Stomach (tissue), 8 donors: ENCODE measurements at regions not wholly inside any gene's neighbourhood (a gene's known extent, or its start where the extent isn't known, plus 50 kb on each side); places are given as distances from the start of the nearest gene placed in this dataset.

ENCODE experiments used
- DNase-seq, 2 donors: peaks; one replicate each; pipeline versions ENCODE4 v3.0.0 to v3.0.0-alpha.2; 2013 to 2019
- H3K27ac ChIP-seq, 5 donors: fragments of 200-600 bp in 4 of 5; sonication (generic) in 4 of 5; one replicate each; pipeline ENCODE4 v1.5.1; 2013 to 2019; ENCODE audit warnings: mild to moderate bottlenecking in 1 of 5, moderate library complexity in 1 of 5
- H3K27me3 ChIP-seq, 3 donors: fragments of 200-600 bp; sonication (generic); one replicate each; pipeline ENCODE4 v1.5.1; 2017 to 2019; ENCODE audit warnings: mixed run types in 1 of 3
- H3K36me3 ChIP-seq, 4 donors: fragments of 200-600 bp; sonication (generic); 1 replicate in 3 of 4; 2 replicates in 1 of 4; pipeline ENCODE4 v1.5.1; 2016 to 2019
- H3K4me1 ChIP-seq, 4 donors: fragments of 200-600 bp; sonication (generic); one replicate each; pipeline ENCODE4 v1.5.1; 2016 to 2019
- H3K4me3 ChIP-seq, 4 donors: fragments of 200-600 bp; sonication (generic) in 3 of 4; one replicate each; pipeline ENCODE4 v1.5.1; 2016 to 2019; ENCODE audit warnings: mild to moderate bottlenecking in 1 of 4
- H3K9me3 ChIP-seq, 4 donors: fragments of 200-600 bp; sonication (generic); one replicate each; pipeline ENCODE4 v1.5.1; 2016 to 2019
- EP300 ChIP-seq: sonication (generic); formaldehyde crosslinking; IDR thresholded peaks from one replicate; pipeline ENCODE4 v1.6.1; 2017; ENCODE audit warnings: antibody characterized with exemption
- POLR2A ChIP-seq, 4 donors: fragments of 450-650 bp; IDR thresholded peaks; one replicate each; pipeline ENCODE4 v1.6.1; 2016; ENCODE audit warnings: antibody characterized with exemption in 4 of 4, control low read depth in 2 of 4, mild to moderate bottlenecking in 1 of 4, moderate library complexity in 1 of 4
- POLR2AphosphoS5 ChIP-seq, 3 donors: sonication (generic); formaldehyde crosslinking; IDR thresholded peaks; one replicate each; pipeline ENCODE4 v1.6.1; 2016; ENCODE audit warnings: antibody characterized with exemption in 3 of 3
- WGBS, 5 donors: extraction: QIAGEN DNeasy Blood & Tissue Kit in 3 of 5; methylation state at CpG; one replicate each; pipeline versions ENCODE4 v1.1.5 to v1.1.7; 2013 to 2018; 5-methylcytosine and 5-hydroxymethylcytosine counted together
- intact Hi-C: fragments of 100-400 bp; cut with DNase I; formaldehyde crosslinking; loops from one replicate; pipeline ENCODE4 v1.15.1; 2023; ENCODE audit warnings: low total_unique reads
- TF ChIP-seq, protein P1 (sequence below), 7 experiments: fragments of 450-650 bp in 4 of 7; fragments of 200-600 bp in 3 of 7; sonication (generic) in 3 of 7; IDR thresholded peaks; one replicate each; pipeline ENCODE4 v1.5.1; 2016 to 2019; ENCODE audit warnings: antibody characterized with exemption in 7 of 7, control low read depth in 2 of 7, mild to moderate bottlenecking in 1 of 7
- donor health status: healthy with polysubstance abuse.
- donor health status: Bipolar disorder and iron deficiency.
- donor health status: healthy.

DNA sequence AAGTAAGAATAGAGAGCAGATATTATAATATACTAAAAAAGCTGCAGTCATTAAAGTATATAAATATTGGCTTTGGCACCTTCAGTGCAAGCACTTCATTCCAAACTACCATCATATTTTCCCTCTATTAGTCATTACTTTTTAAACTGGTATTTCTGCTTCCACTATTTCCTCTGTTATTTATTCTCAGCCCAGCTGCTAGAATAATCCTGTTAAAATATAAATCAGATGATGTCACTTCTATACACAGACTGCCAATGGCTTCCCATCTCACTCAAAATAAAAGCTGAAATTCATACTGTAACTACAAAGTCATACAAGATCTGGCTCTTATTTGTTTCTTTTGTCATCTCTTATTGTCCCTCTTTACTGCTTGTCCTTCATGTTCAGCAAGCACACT, 432.9 kb downstream of the TLE4 start:
- Histone ChIP-seq H3K4me3 (no peak overlapping the region), H3K27me3 (no peaks in the 10 kb centered on the region), H3K36me3 (no peaks in the 10 kb centered on the region), H3K9me3 (no peaks in the 10 kb centered on the region), H3K4me1 (peaks cover 0 to 12% (median 2%) of the 10 kb centered on the region in 4 donors), H3K27ac (no peak overlapping the region)
- intact Hi-C loops, result no loop called here
- TF ChIP-seq POLR2A (IDR thresholded peaks at IDR 0.05), result no peak
- peak in 1 of 2 donors; percentile 54 for DNase-seq

DNA sequence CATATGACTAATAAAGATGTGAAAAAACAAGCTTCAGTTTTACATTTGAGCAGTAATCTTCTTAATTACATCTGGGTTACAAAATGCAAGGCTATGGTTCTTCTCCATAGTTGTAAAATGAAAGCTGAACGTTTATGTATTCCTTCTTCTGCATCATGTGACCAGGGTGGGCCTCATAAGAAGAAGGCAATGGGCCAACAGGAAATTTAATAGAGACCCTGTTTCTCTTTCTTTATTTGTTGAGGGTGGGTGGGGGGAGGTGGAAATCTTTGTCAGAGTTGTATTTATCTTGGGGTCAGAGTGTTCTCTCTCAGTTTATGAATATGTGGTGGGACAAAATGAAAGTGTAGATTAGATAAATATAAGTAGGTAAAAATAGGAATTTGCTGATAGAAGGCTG, 418.8 kb downstream of the TLE4 start:
- no peaks in the 10 kb centered on the region for H3K27me3 ChIP-seq
- no peaks in the 10 kb centered on the region for H3K36me3 ChIP-seq
- H3K9me3 ChIP-seq, result no peaks in the 10 kb centered on the region
- DNase-seq, result no peak
- 6 to 27% (median 8%) methylated on average over 1 of the region's 1 CpG for WGBS, 5 donors
- intact Hi-C loops, result no loop called here
- peaks cover 0 to 25% (median 14%) of the 10 kb centered on the region in 4 donors for H3K4me1 ChIP-seq
- H3K27ac ChIP-seq, result peak overlapping the region in 3 of 5 donors; percentile 30 to 57 (median 56)
- no peak overlapping the region for H3K4me3 ChIP-seq
- TF ChIP-seq, protein P1, sequence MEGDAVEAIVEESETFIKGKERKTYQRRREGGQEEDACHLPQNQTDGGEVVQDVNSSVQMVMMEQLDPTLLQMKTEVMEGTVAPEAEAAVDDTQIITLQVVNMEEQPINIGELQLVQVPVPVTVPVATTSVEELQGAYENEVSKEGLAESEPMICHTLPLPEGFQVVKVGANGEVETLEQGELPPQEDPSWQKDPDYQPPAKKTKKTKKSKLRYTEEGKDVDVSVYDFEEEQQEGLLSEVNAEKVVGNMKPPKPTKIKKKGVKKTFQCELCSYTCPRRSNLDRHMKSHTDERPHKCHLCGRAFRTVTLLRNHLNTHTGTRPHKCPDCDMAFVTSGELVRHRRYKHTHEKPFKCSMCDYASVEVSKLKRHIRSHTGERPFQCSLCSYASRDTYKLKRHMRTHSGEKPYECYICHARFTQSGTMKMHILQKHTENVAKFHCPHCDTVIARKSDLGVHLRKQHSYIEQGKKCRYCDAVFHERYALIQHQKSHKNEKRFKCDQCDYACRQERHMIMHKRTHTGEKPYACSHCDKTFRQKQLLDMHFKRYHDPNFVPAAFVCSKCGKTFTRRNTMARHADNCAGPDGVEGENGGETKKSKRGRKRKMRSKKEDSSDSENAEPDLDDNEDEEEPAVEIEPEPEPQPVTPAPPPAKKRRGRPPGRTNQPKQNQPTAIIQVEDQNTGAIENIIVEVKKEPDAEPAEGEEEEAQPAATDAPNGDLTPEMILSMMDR (IDR thresholded peaks at IDR 0.05), result no peak

DNA sequence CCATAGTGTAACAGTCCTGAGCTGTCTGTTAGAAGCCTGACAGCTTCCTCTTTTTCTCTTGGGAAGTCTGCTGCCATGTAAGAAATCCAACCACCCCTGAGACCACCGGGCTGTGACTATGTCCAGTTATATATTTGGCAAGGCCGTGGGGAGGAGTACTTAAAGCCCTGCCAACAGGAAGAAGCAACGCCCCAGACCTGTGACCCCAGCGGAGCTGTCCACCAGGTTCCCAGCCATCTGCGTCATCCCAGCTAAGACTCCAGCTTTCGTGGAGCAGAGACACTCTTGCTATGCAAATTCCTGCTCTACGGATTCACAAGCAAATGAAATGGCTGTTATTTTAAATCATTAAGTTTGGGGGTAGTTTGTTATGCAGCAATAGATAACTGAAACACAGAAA, 417.3 kb downstream of the TLE4 start:
- Histone ChIP-seq H3K36me3 (no peaks in the 10 kb centered on the region), H3K4me1 (peaks cover 0 to 31% (median 14%) of the 10 kb centered on the region in 4 donors), H3K27ac (no peak overlapping the region), H3K27me3 (no peaks in the 10 kb centered on the region), H3K4me3 (no peak overlapping the region), H3K9me3 (no peaks in the 10 kb centered on the region)
- intact Hi-C loops, result no loop called here
- no peak for TF ChIP-seq EP300
- no peak for TF ChIP-seq POLR2AphosphoS5 (IDR thresholded peaks at IDR 0.05)
- TF ChIP-seq, protein P1 (IDR thresholded peaks at IDR 0.05), result no peak
- TF ChIP-seq POLR2A (IDR thresholded peaks at IDR 0.05), result no peak
- no peak for DNase-seq
- 62 to 77% (median 69%) methylated on average over 7 of the region's 7 CpGs for WGBS, 5 donors

DNA sequence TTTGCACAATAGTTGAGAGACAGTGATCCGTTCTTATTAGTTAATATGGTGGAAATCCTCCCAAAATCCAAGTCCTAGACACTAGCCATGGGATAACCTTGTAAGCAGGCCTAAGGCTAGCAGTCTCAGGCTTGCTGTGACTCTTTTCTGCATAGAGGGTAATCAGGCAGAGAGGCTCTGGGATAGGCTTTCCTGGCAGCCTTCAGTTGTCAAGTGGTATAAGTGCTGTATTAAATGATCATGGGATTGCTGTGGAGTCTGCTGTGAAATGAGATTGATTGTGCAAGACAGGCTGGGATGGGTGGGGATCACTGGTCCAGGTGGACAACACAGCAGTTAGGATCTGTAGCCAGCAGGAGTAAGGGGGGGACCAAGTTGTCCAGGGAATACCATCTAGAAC, 416.4 kb downstream of the TLE4 start:
- no peak overlapping the region for H3K4me3 ChIP-seq
- H3K9me3 ChIP-seq, result no peaks in the 10 kb centered on the region
- no peaks in the 10 kb centered on the region for H3K36me3 ChIP-seq
- intact Hi-C loops, result no loop called here
- no peak for DNase-seq
- TF ChIP-seq POLR2AphosphoS5 (IDR thresholded peaks at IDR 0.05) (no peak), POLR2A (IDR thresholded peaks at IDR 0.05) (no peak), EP300 (no peak)
- TF ChIP-seq, protein P1 (IDR thresholded peaks at IDR 0.05), result no peak
- no peak overlapping the region for H3K27ac ChIP-seq
- 84 to 100% (median 92%) methylated on average over 1 of the region's 1 CpG for WGBS, 5 donors
- peaks cover 0 to 31% (median 14%) of the 10 kb centered on the region in 4 donors for H3K4me1 ChIP-seq
- no peaks in the 10 kb centered on the region for H3K27me3 ChIP-seq

DNA sequence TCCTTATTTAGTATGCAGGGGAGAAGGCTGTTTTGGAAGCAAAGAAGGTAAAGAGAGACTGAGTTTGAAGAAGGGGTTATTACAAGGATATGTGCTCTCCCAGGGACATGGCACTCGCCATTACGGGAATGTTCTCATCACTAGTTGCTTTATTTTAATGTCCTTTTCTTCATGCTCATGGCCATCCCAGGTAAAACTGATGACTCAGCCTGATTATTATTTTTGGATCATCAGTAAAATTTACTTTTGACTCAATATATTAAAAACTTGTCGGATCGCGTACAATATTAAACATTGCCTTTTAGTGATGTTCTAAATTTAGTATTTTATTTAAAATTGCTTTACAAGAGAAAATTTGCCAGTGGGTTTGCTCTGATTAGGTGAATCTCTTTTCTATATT, 414.7 kb downstream of the TLE4 start:
- DNase-seq, result no peak
- H3K27me3 ChIP-seq, result no peaks in the 10 kb centered on the region
- H3K9me3 ChIP-seq, result no peaks in the 10 kb centered on the region
- no peaks in the 10 kb centered on the region for H3K36me3 ChIP-seq
- WGBS, 5 donors, result 96 to 97% (median 96%) methylated on average over 5 of the region's 5 CpGs
- TF ChIP-seq POLR2A (IDR thresholded peaks at IDR 0.05) (no peak), POLR2AphosphoS5 (IDR thresholded peaks at IDR 0.05) (no peak), EP300 (no peak)
- TF ChIP-seq, protein P1 (IDR thresholded peaks at IDR 0.05), result no peak
- intact Hi-C loops, result no loop called here
- no peak overlapping the region for H3K4me3 ChIP-seq
- peaks cover 0 to 23% (median 7%) of the 10 kb centered on the region in 4 donors for H3K4me1 ChIP-seq
- H3K27ac ChIP-seq, result no peak overlapping the region
